HUES64 (cell line): ENCODE measurements at regions not wholly inside any gene's neighbourhood (a gene's known extent, or its start where the extent isn't known, plus 50 kb on each side); places are given as distances from the start of the nearest gene placed in this dataset.

Source experiments
- H3K27ac ChIP-seq: 2 replicates; pipeline ENCODE4 v1.7.0; 2013; ENCODE audit warnings: low read depth, low read length, inconsistent platforms
- H3K27me3 ChIP-seq: 2 replicates; pipeline ENCODE4 v1.6.1; 2013; ENCODE audit warnings: mild to moderate bottlenecking, low read length; ENCODE audit not compliant: insufficient read depth
- H3K36me3 ChIP-seq: 2 replicates; pipeline ENCODE4 v1.6.1; 2013; ENCODE audit warnings: mild to moderate bottlenecking, low read length; ENCODE audit not compliant: insufficient read depth
- H3K4me1 ChIP-seq: 2 replicates; pipeline ENCODE4 v1.6.1; 2013; ENCODE audit warnings: mild to moderate bottlenecking, low read length, moderate library complexity; ENCODE audit not compliant: insufficient read depth
- H3K4me3 ChIP-seq: 2 replicates; pipeline ENCODE4 v1.5.1; 2013; ENCODE audit warnings: mild to moderate bottlenecking, low read length, moderate library complexity
- H3K9ac ChIP-seq: 2 replicates; pipeline ENCODE4 v1.6.1; 2013; ENCODE audit warnings: mild to moderate bottlenecking, low read depth, low read length
- H3K9me3 ChIP-seq: 2 replicates; pipeline ENCODE4 v1.6.1; 2013; ENCODE audit warnings: low read depth, low read length; ENCODE audit not compliant: insufficient read depth
- WGBS: fragments of 150-250, 120-280 bp; methylation state at CpG from one replicate; pipeline ENCODE4 v1.1.7; 2013; ENCODE audit warnings: missing lambda C conversion rate; 5-methylcytosine and 5-hydroxymethylcytosine counted together

DNA sequence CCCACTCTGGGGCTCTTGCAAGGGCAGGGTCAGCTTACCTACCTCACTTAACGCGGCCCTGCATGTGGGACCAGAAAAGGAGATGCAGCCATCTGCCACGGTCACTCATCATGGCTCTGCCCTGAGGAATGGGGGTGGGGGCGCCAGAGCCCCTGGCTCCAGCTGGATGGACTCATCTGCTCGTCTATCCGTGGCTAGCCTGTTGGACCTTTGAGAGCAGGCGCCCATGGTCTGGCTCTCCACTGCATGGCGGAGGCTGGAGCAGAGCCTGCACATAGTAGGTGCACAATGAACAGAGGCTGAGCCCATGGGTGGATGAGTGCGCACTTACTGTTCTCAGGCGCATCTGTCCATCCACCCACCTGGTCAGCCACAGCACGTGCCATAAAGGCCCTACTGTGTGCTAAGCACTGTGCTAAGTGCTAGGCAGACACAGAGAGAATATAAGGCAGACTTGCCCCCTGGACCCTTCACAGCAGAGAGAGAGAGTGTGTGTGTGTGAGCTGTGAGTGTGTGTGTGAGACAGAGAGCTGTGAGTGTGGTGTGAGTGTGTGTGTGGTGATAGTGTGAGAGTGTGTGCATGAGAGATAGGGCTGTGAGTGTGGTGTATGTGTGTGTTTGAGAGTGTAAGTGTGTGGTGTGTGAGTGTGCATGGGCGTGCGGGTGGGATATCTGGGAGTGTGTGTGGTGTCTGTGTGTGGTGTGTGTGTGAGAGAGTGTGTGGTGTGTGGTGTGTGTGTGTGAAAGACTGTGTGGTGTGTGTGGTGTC, 151.3 kb downstream of the TFCP2L1 start:
- 95% methylated on average over 13 of the region's 13 CpGs for WGBS

DNA sequence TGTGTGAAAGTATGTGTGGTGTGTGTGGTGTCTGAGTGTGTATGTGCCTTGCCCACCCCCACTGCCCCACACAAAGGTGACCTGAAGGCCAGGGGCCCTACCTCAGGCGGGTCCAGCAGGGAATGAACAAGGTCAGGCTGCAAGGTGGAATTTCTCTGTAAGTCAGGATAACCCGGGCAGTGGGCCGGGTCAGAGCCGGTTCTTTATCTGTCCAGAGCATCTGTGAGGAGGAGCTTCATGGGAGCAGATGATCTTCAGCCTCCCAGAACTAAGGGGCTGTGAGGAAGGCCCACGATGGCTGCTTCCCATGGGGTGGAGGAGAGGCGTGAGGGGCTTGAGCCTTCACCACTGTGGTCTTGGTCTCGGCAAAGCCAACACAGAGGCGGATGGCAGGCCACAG, 150.3 kb downstream of the TFCP2L1 start:
- no peak overlapping the region for H3K4me3 ChIP-seq

More for the DNA sequence above, 151.3 kb downstream of the TFCP2L1 start:
- Histone ChIP-seq H3K27ac (no peak overlapping the region), H3K9me3 (peaks cover 2% of the 10 kb centered on the region; the same call in 1 of the 2 replicates), H3K36me3 (no peaks in the 10 kb centered on the region), H3K4me3 (no peak overlapping the region), H3K4me1 (peaks cover 18% of the 10 kb centered on the region), H3K27me3 (no peaks in the 10 kb centered on the region), H3K9ac (no peak overlapping the region)

DNA sequence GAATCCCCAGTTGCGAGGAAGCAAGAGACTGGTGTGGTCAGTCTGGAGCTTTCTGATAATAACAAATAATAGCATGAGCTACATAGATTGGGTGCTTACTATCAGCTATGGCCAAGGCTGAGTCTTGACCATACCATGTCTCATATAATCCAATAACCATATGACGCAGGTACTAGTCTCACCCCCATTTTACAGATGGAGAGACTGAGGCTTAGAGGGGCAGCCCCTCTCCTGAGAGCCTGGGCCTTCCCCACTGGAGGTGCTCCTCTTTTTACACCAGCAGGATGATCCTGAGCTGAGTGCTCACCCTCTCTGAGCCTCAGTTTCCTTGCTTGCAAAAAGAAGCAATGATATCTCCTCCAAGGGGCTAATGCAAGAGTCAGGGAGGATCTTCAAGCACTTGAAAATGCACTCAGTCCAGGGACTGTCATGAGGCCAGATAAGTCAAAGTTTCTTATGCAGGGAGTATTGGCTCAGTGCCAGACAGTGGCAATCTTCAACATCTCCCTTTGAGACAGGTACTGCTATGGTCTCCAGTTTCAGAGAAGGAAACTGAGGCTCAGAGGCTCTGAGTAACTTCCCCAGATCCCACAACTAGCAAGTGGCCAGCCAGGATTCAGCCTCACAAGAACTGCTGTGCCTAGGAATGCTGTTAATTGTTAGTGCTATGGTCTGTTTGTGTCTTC, 149.7 kb downstream of the TFCP2L1 start:
- Histone ChIP-seq H3K36me3 (no peaks in the 10 kb centered on the region), H3K9ac (no peak overlapping the region)
- 0% methylated on average over 1 of the region's 2 CpGs for WGBS

More for the DNA sequence above, 150.3 kb downstream of the TFCP2L1 start:
- 93% methylated on average over 8 of the region's 8 CpGs for whole genome bisulfite sequencing
- Histone ChIP-seq H3K9ac (no peak overlapping the region), H3K36me3 (no peaks in the 10 kb centered on the region), H3K27me3 (no peaks in the 10 kb centered on the region), H3K27ac (no peak overlapping the region), H3K4me1 (peaks cover 18% of the 10 kb centered on the region), H3K9me3 (peaks cover 2% of the 10 kb centered on the region; the same call in 1 of the 2 replicates)

DNA sequence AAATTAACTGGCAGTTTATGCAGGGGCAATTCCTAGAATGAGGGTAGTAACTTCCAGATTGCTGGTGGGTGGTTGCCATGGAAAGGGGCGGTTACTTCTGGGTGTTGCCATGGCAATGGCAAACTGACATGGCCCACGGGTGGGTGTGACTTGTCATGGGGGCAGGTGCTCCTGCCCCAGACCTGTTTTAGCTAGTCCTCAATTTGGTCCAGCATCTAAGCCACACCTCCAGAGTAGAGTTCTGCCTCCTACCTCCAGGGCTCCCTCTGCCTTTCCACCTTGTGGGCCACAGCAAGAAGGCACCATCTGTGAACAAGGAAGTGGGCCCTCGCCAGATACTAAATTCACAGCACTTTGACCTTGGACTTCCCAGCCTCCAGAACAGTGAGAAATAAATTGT, 148.7 kb downstream of the TFCP2L1 start:
- Histone ChIP-seq H3K27me3 (no peaks in the 10 kb centered on the region), H3K27ac (no peak overlapping the region), H3K9ac (no peak overlapping the region), H3K9me3 (peaks cover 2% of the 10 kb centered on the region), H3K4me3 (no peak overlapping the region), H3K36me3 (no peaks in the 10 kb centered on the region), H3K4me1 (peaks cover 18% of the 10 kb centered on the region)
- WGBS, result 87% methylated on average over 3 of the region's 3 CpGs

More for the DNA sequence above, 149.7 kb downstream of the TFCP2L1 start:
- Histone ChIP-seq H3K4me3 (no peak overlapping the region), H3K4me1 (peaks cover 18% of the 10 kb centered on the region), H3K27me3 (no peaks in the 10 kb centered on the region), H3K9me3 (peaks cover 2% of the 10 kb centered on the region), H3K27ac (no peak overlapping the region)

DNA sequence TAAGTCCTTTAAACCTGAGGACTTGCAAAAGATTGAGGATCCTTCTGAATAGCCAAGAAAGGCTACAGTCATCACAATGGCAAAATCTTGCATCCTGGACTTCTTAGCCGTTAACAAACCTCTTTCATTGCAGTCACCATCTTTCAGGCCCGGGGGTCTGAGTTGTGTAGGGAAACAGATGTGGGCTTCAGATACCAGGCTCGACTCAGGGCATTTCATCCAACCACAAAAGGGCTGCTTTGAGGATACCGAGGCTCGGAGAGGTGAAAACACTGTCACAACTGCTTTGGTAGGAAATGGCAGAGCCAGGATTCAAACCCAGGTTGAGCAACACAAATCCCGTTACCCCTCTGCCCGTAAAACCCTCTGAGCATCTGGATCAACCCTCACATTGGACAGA, 147.4 kb downstream of the TFCP2L1 start:
- Histone ChIP-seq H3K9me3 (peaks cover 2% of the 10 kb centered on the region), H3K36me3 (no peaks in the 10 kb centered on the region), H3K4me1 (peaks cover 10% of the 10 kb centered on the region), H3K27me3 (no peaks in the 10 kb centered on the region), H3K4me3 (no peak overlapping the region), H3K9ac (no peak overlapping the region), H3K27ac (no peak overlapping the region)
- WGBS, result 91% methylated on average over 7 of the region's 7 CpGs

DNA sequence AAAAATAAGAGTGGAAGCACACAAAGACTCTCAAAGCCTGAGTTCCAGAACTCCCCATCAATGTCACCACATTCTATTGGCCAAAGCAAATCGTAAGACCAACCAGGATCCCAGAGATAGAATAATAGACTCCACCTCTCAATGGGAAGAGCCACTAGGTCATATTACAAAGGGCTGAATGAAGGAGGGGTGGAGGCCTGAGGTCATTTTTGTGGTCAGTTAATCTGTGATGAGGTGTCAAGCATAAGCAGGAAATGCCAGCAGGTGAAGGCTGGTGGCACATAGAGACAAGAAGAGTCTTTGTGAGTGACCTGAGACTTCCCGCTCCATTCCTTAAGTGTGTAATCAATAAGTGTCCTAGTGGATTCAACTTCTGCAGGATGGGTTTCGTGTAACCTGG, 144.3 kb downstream of the TFCP2L1 start:
- WGBS, result 95% methylated on average over 3 of the region's 3 CpGs
- Histone ChIP-seq H3K4me3 (no peak overlapping the region), H3K27me3 (no peaks in the 10 kb centered on the region), H3K4me1 (no peaks in the 10 kb centered on the region), H3K9me3 (peaks cover 2% of the 10 kb centered on the region), H3K9ac (no peak overlapping the region), H3K36me3 (no peaks in the 10 kb centered on the region), H3K27ac (no peak overlapping the region)

DNA sequence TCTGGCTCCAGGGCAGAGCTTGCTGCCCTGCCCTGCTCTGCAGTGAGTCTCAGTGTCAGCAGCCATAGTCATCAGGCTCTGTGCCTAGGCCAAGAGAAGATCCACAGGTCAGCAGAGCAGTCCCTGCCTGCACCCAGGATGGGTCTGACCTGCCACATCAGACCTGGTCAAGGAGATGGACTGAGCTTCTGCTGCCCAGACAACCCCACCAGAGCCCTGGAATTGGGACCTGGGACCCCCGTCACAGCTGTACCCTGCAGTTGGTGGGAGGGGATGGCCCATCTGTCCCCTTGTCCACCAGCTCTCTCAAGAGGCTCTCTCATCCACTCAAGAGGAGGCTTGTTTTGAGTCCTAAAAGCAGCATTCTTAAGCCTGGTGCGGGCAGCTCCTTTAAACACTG, 142.6 kb downstream of the TFCP2L1 start:
- H3K36me3 ChIP-seq, result no peaks in the 10 kb centered on the region
- no peak overlapping the region for H3K4me3 ChIP-seq
- no peaks in the 10 kb centered on the region; the same call in 1 of the 2 replicates for H3K9me3 ChIP-seq
- WGBS, result 91% methylated on average over 2 of the region's 2 CpGs
- H3K4me1 ChIP-seq, result no peaks in the 10 kb centered on the region
- H3K27me3 ChIP-seq, result no peaks in the 10 kb centered on the region
- no peak overlapping the region for H3K27ac ChIP-seq
- H3K9ac ChIP-seq, result no peak overlapping the region

DNA sequence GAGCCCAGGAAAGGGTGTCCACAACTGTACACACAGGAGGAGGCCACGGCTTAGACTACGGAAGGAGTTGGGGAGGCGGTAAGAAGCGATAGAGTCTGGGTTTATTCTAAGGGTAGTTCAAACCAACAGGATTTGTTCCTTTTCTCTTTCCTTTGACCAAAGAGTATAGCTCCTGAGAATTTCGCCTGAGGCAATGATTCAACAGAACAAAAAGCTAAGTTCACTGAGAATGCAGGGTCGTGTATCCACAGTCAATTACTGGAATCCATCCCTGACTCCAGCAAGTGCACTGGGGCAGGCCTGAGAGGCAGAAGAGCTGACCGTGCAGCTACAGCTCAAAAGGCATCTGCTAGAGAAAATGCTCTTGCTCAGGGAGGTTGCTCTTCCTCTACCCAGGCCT, 140.9 kb downstream of the TFCP2L1 start:
- Histone ChIP-seq H3K36me3 (no peaks in the 10 kb centered on the region), H3K27ac (no peak overlapping the region), H3K27me3 (no peaks in the 10 kb centered on the region), H3K4me3 (no peak overlapping the region), H3K4me1 (no peaks in the 10 kb centered on the region), H3K9me3 (no peaks in the 10 kb centered on the region; the same call in 1 of the 2 replicates), H3K9ac (no peak overlapping the region)
- WGBS, result 81% methylated on average over 7 of the region's 7 CpGs

DNA sequence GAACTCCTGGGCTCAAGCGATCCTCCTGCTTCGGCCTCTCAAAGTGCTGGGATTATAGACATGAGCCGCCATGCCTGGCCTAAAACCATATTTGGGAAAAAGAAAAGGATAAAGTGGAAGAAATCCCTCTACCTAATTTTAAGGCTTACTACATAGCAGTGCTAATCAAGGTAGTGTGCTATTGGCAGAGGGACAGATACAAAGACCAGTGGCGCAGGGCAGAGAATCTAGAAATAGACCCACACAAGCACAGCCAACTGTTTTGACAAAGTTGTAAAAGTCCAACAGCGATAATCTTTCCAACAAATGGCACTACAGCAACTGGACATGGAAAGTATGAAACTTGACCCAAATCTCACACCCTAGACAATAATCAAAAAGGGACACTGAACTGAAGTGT, 138.4 kb downstream of the TFCP2L1 start:
- Histone ChIP-seq H3K27ac (no peak overlapping the region), H3K27me3 (no peaks in the 10 kb centered on the region), H3K36me3 (no peaks in the 10 kb centered on the region), H3K4me1 (no peaks in the 10 kb centered on the region), H3K9ac (no peak overlapping the region), H3K4me3 (no peak overlapping the region), H3K9me3 (no peaks in the 10 kb centered on the region)
- 96% methylated on average over 5 of the region's 5 CpGs for WGBS

DNA sequence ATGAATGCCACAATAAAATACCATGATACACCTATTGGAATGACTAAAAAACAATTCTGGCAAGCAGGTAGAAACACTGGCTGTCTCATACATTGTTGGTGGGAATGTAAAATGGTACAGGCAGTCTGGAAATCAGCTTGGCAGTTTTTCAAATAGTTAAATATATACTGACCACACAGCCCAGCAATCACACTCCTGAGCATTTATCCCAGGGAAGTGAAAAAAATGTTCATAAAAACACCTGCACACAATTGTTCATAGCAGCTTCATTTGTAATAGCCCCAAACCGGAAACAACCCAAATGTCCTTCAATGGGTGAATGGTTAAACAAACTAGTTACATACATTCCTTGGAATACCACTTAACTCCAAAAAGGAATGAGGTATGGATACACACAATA, 137.2 kb downstream of the TFCP2L1 start:
- 100% methylated on average over 1 of the region's 1 CpG for WGBS
- no peaks in the 10 kb centered on the region for H3K36me3 ChIP-seq
- H3K4me1 ChIP-seq, result no peaks in the 10 kb centered on the region
- H3K9ac ChIP-seq, result no peak overlapping the region
- no peak overlapping the region for H3K4me3 ChIP-seq
- no peak overlapping the region for H3K27ac ChIP-seq
- H3K9me3 ChIP-seq, result no peaks in the 10 kb centered on the region
- H3K27me3 ChIP-seq, result no peaks in the 10 kb centered on the region

DNA sequence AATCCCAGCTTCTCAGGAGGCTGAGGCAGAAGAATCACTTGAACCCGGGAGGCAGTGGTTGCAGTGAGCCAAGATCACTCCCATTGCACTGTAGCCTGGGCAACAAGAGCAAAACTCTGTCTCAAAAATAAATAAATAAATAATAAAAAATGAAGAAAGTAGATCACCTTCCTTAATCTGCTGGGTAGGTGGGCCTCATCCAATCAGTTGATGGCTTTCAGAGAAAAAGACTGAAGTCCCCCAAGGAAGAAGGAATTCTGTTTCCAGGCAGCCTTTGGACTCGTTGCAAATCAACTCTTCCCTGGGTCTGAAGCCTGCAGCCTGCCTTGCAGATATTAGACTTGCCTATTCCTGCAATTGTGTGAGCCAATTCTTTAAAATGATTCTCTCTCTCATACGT, 136.5 kb downstream of the TFCP2L1 start:
- no peaks in the 10 kb centered on the region for H3K9me3 ChIP-seq
- no peak overlapping the region for H3K4me3 ChIP-seq
- H3K27ac ChIP-seq, result no peak overlapping the region
- H3K9ac ChIP-seq, result no peak overlapping the region
- 83% methylated on average over 3 of the region's 3 CpGs for WGBS
- H3K36me3 ChIP-seq, result no peaks in the 10 kb centered on the region
- H3K27me3 ChIP-seq, result no peaks in the 10 kb centered on the region
- H3K4me1 ChIP-seq, result no peaks in the 10 kb centered on the region
